ENCODE measurements at regions not wholly inside any gene's neighbourhood (a gene's known extent, or its start where the extent isn't known, plus 50 kb on each side); places are given as distances from the start of the nearest gene placed in this dataset.

GRCh38 chr10:128895473-128895872, 571.6 kb upstream of the MGMT start:
- H3K27me3 Mint-ChIP-seq (ENCODE audit: low read depth, poor library complexity), result peaks cover 7% of the 10 kb centered on the region
- TF ChIP-seq, protein P1, sequence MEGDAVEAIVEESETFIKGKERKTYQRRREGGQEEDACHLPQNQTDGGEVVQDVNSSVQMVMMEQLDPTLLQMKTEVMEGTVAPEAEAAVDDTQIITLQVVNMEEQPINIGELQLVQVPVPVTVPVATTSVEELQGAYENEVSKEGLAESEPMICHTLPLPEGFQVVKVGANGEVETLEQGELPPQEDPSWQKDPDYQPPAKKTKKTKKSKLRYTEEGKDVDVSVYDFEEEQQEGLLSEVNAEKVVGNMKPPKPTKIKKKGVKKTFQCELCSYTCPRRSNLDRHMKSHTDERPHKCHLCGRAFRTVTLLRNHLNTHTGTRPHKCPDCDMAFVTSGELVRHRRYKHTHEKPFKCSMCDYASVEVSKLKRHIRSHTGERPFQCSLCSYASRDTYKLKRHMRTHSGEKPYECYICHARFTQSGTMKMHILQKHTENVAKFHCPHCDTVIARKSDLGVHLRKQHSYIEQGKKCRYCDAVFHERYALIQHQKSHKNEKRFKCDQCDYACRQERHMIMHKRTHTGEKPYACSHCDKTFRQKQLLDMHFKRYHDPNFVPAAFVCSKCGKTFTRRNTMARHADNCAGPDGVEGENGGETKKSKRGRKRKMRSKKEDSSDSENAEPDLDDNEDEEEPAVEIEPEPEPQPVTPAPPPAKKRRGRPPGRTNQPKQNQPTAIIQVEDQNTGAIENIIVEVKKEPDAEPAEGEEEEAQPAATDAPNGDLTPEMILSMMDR (IDR thresholded peaks at IDR 0.05), result no peak
- no peak overlapping the region for H3K27ac Mint-ChIP-seq
- H3K4me1 Mint-ChIP-seq, result no peaks in the 10 kb centered on the region
- DNase-seq, result no peak
- no peak overlapping the region for H3K4me3 Mint-ChIP-seq
- H3K9me3 Mint-ChIP-seq, result peaks cover 4% of the 10 kb centered on the region
- no peaks in the 10 kb centered on the region for H3K36me3 Mint-ChIP-seq (ENCODE audit: low read depth)

DNA sequence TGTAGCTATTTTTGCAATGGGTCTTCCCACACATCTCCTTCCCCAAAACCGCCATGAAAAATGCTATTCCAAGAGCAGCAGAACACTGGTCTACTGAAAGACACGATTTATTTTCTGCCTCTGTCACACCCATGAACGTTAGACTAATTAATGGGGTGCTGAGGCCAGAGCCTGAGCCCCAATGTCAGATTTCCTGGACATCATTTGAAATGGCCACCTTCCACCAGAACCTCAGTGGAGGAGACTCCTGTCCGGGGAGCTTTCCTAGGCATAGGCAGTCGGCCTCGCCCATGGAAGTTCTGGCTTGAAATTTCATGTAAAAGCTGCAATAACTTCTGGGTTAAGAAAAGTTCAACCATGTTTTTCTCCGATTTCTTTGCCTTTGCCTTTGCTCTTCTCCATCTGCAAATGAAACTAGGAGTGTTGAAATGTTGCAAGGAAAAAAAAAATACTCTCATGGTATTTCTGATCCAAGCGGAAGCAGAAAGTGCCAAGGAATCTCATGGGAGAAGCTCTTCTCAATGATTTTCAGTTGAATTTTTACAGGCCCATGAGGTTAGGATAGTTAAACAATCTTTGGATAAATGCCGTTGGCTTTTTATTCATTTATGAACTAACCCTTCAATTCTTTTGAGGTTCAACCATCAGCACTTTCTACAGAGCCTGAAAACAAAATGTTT, 570.8 kb upstream of the MGMT start:
- TF ChIP-seq, protein P1 (IDR thresholded peaks at IDR 0.05), result no peak
- Mint-ChIP-seq H3K27ac (no peak overlapping the region), H3K9me3 (no peaks in the 10 kb centered on the region), H3K27me3 (ENCODE audit: low read depth, poor library complexity) (peaks cover 7% of the 10 kb centered on the region), H3K36me3 (ENCODE audit: low read depth) (no peaks in the 10 kb centered on the region), H3K4me1 (no peaks in the 10 kb centered on the region), H3K4me3 (no peak overlapping the region)
- no peak for DNase-seq

- peaks cover 3% of the 10 kb centered on the region for H3K27me3 Mint-ChIP-seq (ENCODE audit: low read depth, poor library complexity)
- peak overlapping the region; percentile 12 for H3K4me3 Mint-ChIP-seq
- no peak overlapping the region for H3K27ac Mint-ChIP-seq
- no peak for DNase-seq
- H3K36me3 Mint-ChIP-seq (ENCODE audit: low read depth), result no peaks in the 10 kb centered on the region
- H3K9me3 Mint-ChIP-seq, result no peaks in the 10 kb centered on the region
- no peaks in the 10 kb centered on the region for H3K4me1 Mint-ChIP-seq
- TF ChIP-seq, protein P1 (IDR thresholded peaks at IDR 0.05), result no peak
Observed at GRCh38 chr10:128896963-128897362, 570.1 kb upstream of the MGMT start.

GRCh38 chr10:128897401-128898129, 569.5 kb upstream of the MGMT start:
- no peak overlapping the region for H3K27ac Mint-ChIP-seq
- peaks cover 1% of the 10 kb centered on the region for H3K9me3 Mint-ChIP-seq
- no peak for DNase-seq
- H3K4me3 Mint-ChIP-seq, result no peak overlapping the region
- TF ChIP-seq, protein P1 (IDR thresholded peaks at IDR 0.05), result no peak
- no peaks in the 10 kb centered on the region for H3K4me1 Mint-ChIP-seq
- no peaks in the 10 kb centered on the region for H3K36me3 Mint-ChIP-seq (ENCODE audit: low read depth)
- peaks cover 3% of the 10 kb centered on the region for H3K27me3 Mint-ChIP-seq (ENCODE audit: low read depth, poor library complexity)

DNA sequence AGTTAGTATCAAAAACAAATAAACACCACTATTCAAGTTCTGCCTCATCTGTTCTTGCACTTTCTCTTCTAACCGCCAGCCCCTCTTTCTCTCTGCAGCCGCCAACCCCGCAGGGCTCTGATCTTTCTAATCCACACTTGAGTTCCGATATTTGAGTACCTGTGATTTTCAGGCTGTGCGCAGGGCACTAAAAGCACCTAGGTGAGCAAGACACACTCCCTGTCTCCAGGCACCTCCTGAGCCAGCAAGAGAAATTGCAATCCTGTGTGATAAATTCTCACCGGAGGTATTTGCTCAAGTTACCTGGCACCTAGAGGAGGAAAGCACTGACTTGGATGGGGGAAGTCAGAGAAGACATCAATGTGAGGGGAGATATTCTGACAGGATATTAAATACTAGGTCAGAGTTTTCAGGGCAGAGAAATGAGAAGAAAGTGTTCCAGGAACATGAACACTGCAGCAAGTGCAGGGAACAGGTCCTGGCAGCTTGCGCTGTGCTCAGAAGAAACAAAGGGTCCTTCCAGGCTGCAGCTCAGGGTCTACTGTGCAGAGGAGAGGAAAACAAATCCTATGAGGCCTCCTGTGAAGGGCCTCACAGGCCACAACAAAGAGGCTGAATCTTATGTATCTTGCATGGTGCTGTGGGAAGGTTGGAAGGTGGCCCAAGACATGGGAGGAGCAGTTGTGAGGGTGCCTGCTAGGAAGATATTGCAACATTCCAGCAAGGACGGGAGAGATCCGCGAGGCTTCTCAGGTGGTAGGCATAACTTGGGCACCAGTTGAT, 568.7 kb upstream of the MGMT start:
- H3K36me3 Mint-ChIP-seq (ENCODE audit: low read depth), result no peaks in the 10 kb centered on the region
- no peak overlapping the region for H3K4me3 Mint-ChIP-seq
- peaks cover 9% of the 10 kb centered on the region for H3K9me3 Mint-ChIP-seq
- peaks cover 3% of the 10 kb centered on the region for H3K27me3 Mint-ChIP-seq (ENCODE audit: low read depth, poor library complexity)
- H3K4me1 Mint-ChIP-seq, result no peaks in the 10 kb centered on the region
- no peak overlapping the region for H3K27ac Mint-ChIP-seq
- TF ChIP-seq, protein P1 (IDR thresholded peaks at IDR 0.05), result no peak
- DNase-seq, result no peak
